ENCODE measurements at regions not wholly inside any gene's neighbourhood (a gene's known extent, or its start where the extent isn't known, plus 50 kb on each side); places are given as distances from the start of the nearest gene placed in this dataset.

DNA sequence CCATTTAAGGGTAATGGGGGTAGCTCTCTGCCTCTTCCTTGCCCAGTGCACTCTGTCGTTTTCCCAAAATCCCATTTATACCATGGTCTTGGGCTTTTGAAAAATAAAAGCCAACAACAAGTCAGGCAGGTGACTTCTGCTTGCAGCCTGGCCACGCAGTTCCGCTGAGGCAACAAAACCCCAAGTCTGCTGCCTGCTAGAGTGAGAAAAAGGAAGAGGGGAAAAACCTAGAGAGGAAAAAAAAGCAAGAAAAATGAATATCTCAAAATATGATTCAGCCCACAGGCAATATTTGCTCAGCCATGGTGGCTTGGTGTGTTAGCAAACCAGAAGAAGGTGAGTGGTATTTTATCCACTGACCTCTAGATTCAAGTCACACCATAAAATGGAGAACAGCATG is 148.2 kb upstream of the FSTL4 start:
- H3K36me3 ChIP-seq (ENCODE audit: control insufficient read depth, insufficient read depth, low read length, severe bottlenecking), result no peaks in the 10 kb centered on the region
- peaks cover 58% of the 10 kb centered on the region for H3K27me3 ChIP-seq (replicated peaks; ENCODE audit: control insufficient read depth, insufficient read depth, low read length)
- H3K4me3 ChIP-seq (ENCODE audit: low read length), result no peak overlapping the region
- no peaks in the 10 kb centered on the region for H3K4me1 ChIP-seq (ENCODE audit: control insufficient read depth, insufficient read depth, low read length)
- H3K9me3 ChIP-seq (ENCODE audit: control insufficient read depth, low read length), result peaks cover 2% of the 10 kb centered on the region
- no peak for DNase-seq (ENCODE audit: low read depth)
- H3K9ac ChIP-seq (ENCODE audit: low read length), result no peak overlapping the region

DNA sequence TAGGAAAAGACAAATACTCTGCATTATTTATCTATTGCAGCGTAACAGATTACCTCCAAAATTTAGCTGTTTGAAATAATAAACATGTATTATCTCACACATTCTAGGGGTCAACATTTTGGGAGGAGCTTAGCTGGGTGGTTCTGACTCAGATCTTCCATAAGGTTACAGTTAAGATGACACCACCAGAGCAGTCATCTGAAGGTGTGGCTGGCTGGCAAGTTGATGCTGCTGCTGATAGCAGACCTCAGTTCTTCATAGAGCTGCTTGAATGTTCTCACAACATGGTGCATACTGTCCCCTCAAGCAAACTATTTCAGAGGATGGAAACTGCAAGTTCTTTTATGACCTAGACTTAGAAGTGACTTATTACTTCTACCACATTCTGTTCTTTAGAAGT is 146.3 kb upstream of the FSTL4 start:
- no peak overlapping the region for H3K4me3 ChIP-seq (ENCODE audit: low read length)
- no peaks in the 10 kb centered on the region for H3K36me3 ChIP-seq (ENCODE audit: control insufficient read depth, insufficient read depth, low read length, severe bottlenecking)
- H3K4me1 ChIP-seq (ENCODE audit: control insufficient read depth, insufficient read depth, low read length), result no peaks in the 10 kb centered on the region
- H3K9ac ChIP-seq (ENCODE audit: low read length), result no peak overlapping the region
- DNase-seq (ENCODE audit: low read depth), result no peak
- peaks cover 53% of the 10 kb centered on the region for H3K27me3 ChIP-seq (replicated peaks; ENCODE audit: control insufficient read depth, insufficient read depth, low read length)
- peaks cover 2% of the 10 kb centered on the region for H3K9me3 ChIP-seq (ENCODE audit: control insufficient read depth, low read length)

DNA sequence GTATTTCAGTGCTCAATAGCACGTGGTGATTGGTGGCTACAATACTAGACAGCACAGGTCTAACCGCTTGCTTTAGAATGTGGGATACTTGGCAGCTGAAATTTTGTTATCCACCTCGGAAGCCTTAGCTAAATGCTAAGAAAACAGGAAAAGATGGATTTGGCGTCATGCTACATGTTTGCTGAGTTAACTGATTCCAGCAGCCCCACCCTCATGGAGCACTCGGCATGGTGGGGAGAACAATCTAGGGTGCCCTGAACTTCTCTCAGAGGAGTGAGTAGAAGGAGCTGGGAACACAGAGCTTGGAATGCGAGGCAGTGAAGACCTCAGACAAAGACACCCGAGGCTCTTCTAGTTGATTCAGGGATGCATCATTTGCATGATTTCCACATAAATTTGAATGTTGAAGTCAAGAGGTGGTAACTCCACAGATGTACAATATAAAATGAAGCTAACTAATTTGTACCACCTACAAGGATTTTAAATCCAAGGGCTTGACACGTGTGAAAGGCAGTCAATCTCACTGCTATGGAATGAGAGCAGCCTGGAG is 145.1 kb upstream of the FSTL4 start:
- Histone ChIP-seq H3K9me3 (ENCODE audit: control insufficient read depth, low read length) (peaks cover 2% of the 10 kb centered on the region), H3K36me3 (ENCODE audit: control insufficient read depth, insufficient read depth, low read length, severe bottlenecking) (no peaks in the 10 kb centered on the region), H3K9ac (ENCODE audit: low read length) (no peak overlapping the region), H3K4me1 (ENCODE audit: control insufficient read depth, insufficient read depth, low read length) (no peaks in the 10 kb centered on the region), H3K4me3 (ENCODE audit: low read length) (no peak overlapping the region), H3K27me3 (replicated peaks; ENCODE audit: control insufficient read depth, insufficient read depth, low read length) (peaks cover 47% of the 10 kb centered on the region)
- DNase-seq (ENCODE audit: low read depth), result no peak

DNA sequence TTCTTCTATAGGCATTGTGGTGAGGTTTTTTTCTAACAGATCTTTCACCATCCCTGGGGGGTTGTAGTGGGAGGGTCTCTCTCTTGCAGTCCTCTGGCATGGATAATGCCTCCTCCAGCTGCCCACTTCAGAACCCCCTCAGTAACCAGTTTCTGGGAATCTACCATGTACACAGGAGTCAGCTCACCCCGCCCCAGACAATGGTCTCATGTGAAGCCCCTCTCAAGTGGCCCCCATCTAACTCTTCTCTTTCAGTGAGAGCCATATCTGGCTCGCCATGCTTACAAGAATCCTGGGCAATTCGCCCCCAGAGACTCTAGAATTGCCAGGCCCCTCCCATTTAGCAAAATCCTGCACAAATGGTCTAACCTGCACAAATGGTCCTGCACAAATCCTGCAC is 144.4 kb upstream of the FSTL4 start:
- Histone ChIP-seq H3K4me1 (ENCODE audit: control insufficient read depth, insufficient read depth, low read length) (no peaks in the 10 kb centered on the region), H3K27me3 (replicated peaks; ENCODE audit: control insufficient read depth, insufficient read depth, low read length) (peaks cover 50% of the 10 kb centered on the region), H3K9me3 (ENCODE audit: control insufficient read depth, low read length) (peaks cover 2% of the 10 kb centered on the region), H3K36me3 (ENCODE audit: control insufficient read depth, insufficient read depth, low read length, severe bottlenecking) (no peaks in the 10 kb centered on the region), H3K4me3 (ENCODE audit: low read length) (no peak overlapping the region), H3K9ac (ENCODE audit: low read length) (no peak overlapping the region)
- DNase-seq (ENCODE audit: low read depth), result no peak

DNA sequence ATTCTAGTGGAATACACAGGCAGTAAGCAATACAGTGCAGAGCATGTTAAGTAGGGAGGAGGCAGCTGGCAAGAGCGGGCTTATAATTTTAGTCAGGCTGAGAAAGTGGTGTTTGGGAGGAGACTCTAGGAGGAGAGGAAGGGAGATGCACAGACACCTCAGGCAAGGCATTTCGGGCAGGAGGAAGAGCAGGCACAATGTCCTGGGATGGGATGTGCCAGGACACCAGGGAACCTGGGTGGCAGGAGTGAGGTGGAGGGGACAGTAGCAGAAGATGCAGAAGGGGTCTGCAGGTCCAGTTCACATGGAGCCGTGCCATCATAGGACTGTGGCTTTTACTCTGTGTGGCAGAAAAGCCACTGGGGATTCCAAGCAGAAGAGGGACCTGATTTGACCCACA is 143.7 kb upstream of the FSTL4 start:
- no peak for DNase-seq (ENCODE audit: low read depth)
- H3K27me3 ChIP-seq (replicated peaks; ENCODE audit: control insufficient read depth, insufficient read depth, low read length), result peaks cover 53% of the 10 kb centered on the region
- H3K36me3 ChIP-seq (ENCODE audit: control insufficient read depth, insufficient read depth, low read length, severe bottlenecking), result no peaks in the 10 kb centered on the region
- H3K4me3 ChIP-seq (ENCODE audit: low read length), result no peak overlapping the region
- peaks cover 2% of the 10 kb centered on the region for H3K9me3 ChIP-seq (ENCODE audit: control insufficient read depth, low read length)
- H3K4me1 ChIP-seq (ENCODE audit: control insufficient read depth, insufficient read depth, low read length), result no peaks in the 10 kb centered on the region
- no peak overlapping the region for H3K9ac ChIP-seq (ENCODE audit: low read length)

DNA sequence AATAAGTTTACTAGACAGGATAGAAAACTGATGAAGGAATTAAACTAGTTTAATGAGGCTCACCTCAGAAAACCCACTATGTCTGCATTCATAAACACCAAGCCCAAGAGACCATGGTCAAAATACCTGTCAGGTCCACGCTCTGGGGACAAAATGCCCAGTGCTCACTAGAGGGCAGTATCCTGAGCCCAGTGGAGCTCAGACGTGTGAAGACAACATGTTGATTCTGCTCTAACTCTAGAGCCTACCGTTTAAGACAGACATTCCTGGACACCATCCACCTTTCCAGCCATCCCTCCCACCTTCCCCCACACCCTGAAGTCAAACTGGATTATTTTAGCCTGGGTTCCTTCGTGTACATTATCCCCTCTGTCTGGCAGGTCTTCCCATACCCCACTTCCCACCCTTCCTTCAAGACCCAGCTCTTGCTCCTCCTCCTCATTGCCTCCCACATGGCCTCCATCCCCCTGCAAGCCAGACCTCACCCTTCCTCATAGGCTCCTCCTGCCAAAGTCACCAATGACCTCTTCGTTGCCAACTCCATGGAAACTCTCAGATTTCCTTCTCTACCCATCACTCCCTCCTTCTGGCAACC is 142.3 kb upstream of the FSTL4 start:
- no peaks in the 10 kb centered on the region for H3K36me3 ChIP-seq (ENCODE audit: control insufficient read depth, insufficient read depth, low read length, severe bottlenecking)
- peak; percentile 26 for DNase-seq (ENCODE audit: low read depth)
- peaks cover 2% of the 10 kb centered on the region for H3K9me3 ChIP-seq (ENCODE audit: control insufficient read depth, low read length)
- no peaks in the 10 kb centered on the region for H3K4me1 ChIP-seq (ENCODE audit: control insufficient read depth, insufficient read depth, low read length)
- no peak overlapping the region for H3K9ac ChIP-seq (ENCODE audit: low read length)
- H3K4me3 ChIP-seq (ENCODE audit: low read length), result no peak overlapping the region
- H3K27me3 ChIP-seq (replicated peaks; ENCODE audit: control insufficient read depth, insufficient read depth, low read length), result peaks cover 54% of the 10 kb centered on the region

DNA sequence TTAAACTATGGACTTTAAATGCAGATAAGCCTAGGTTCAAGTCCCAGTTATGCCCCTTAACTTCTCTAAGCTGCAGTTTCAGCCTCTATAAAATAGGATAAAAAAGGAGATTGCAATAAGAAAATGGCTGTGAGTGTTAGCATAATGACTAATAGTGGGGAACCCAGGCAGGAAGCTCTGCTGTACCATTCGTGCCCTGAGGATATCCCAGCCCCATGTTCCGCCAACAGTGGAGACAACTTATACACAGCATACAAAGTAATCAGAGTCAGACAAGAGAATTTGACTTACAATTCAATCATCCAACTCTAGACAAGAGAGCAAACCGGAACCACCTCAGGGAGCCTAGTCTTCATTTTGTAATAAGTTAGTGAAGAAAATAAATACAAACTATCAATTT is 141.5 kb upstream of the FSTL4 start:
- Histone ChIP-seq H3K36me3 (ENCODE audit: control insufficient read depth, insufficient read depth, low read length, severe bottlenecking) (no peaks in the 10 kb centered on the region), H3K9ac (ENCODE audit: low read length) (no peak overlapping the region), H3K27me3 (replicated peaks; ENCODE audit: control insufficient read depth, insufficient read depth, low read length) (peaks cover 63% of the 10 kb centered on the region), H3K4me1 (ENCODE audit: control insufficient read depth, insufficient read depth, low read length) (no peaks in the 10 kb centered on the region), H3K9me3 (ENCODE audit: control insufficient read depth, low read length) (peaks cover 2% of the 10 kb centered on the region), H3K4me3 (ENCODE audit: low read length) (no peak overlapping the region)
- DNase-seq (ENCODE audit: low read depth), result no peak

DNA sequence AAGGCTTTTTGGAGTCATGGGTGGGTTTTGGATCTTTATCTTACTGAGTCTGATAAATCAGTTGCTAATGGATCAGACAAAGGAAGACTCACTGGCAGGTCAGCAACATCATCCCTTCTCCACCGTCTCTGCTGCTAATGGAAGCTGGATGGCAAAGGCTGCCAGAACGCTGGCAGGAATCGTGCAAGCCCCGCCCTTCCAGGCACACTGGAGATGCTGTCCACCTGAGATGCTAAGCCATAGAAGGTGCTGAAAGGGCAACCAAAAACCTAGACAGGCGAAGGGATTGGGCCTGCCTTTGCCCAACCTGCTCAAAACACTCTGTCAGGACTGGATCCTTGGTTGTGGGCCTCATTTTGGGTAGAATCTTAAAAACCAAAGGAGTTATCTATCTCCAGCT is 139.5 kb upstream of the FSTL4 start:
- Histone ChIP-seq H3K9me3 (ENCODE audit: control insufficient read depth, low read length) (no peaks in the 10 kb centered on the region), H3K27me3 (replicated peaks; ENCODE audit: control insufficient read depth, insufficient read depth, low read length) (peaks cover 55% of the 10 kb centered on the region), H3K4me3 (ENCODE audit: low read length) (no peak overlapping the region), H3K36me3 (ENCODE audit: control insufficient read depth, insufficient read depth, low read length, severe bottlenecking) (no peaks in the 10 kb centered on the region), H3K9ac (ENCODE audit: low read length) (no peak overlapping the region), H3K4me1 (ENCODE audit: control insufficient read depth, insufficient read depth, low read length) (no peaks in the 10 kb centered on the region)
- no peak for DNase-seq (ENCODE audit: low read depth)

DNA sequence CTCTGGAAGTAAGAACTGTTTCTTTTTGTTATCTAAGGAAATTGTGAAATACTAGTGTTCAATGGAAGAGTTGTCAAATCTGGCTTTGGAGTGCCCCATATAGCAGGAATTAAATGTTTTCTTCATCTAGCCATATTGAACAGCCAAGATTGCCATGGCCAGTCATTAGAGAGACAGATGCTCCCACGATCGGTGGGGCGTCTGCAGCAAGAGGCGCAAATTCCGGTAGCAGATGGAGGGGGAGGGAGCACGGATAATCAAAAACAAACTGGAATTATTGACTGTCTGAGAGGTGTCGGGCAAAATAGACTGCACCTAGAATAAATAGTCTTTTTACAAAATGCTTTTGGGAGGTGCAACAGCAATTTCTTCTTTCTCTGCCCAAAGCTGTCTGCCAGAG is 139.1 kb upstream of the FSTL4 start:
- Histone ChIP-seq H3K27me3 (replicated peaks; ENCODE audit: control insufficient read depth, insufficient read depth, low read length) (peaks cover 50% of the 10 kb centered on the region), H3K36me3 (ENCODE audit: control insufficient read depth, insufficient read depth, low read length, severe bottlenecking) (no peaks in the 10 kb centered on the region), H3K9ac (ENCODE audit: low read length) (no peak overlapping the region), H3K4me1 (ENCODE audit: control insufficient read depth, insufficient read depth, low read length) (no peaks in the 10 kb centered on the region), H3K9me3 (ENCODE audit: control insufficient read depth, low read length) (no peaks in the 10 kb centered on the region), H3K4me3 (ENCODE audit: low read length) (no peak overlapping the region)
- no peak for DNase-seq (ENCODE audit: low read depth)

DNA sequence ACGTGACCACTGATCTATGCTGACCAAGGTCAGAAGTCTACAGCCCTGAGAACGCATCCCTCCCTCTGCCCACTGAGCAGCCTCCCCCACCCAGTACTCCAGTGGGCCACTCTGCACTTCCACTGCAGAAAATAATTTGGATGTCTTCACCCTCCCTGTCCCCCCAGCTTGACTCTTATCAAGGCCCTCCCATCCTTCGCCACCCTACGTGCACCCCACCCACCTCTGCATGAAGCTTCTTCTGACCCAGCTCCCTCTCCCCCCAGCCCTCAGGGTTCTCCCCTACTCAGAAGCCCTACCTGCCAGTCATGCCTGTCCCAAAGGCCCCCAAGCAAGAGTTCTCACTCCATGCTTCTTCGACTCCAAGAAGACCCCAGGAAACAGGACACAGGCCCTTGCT is 138.5 kb upstream of the FSTL4 start:
- Histone ChIP-seq H3K4me1 (ENCODE audit: control insufficient read depth, insufficient read depth, low read length) (no peaks in the 10 kb centered on the region), H3K36me3 (ENCODE audit: control insufficient read depth, insufficient read depth, low read length, severe bottlenecking) (no peaks in the 10 kb centered on the region), H3K27me3 (replicated peaks; ENCODE audit: control insufficient read depth, insufficient read depth, low read length) (peaks cover 45% of the 10 kb centered on the region), H3K9me3 (ENCODE audit: control insufficient read depth, low read length) (no peaks in the 10 kb centered on the region), H3K9ac (ENCODE audit: low read length) (no peak overlapping the region), H3K4me3 (ENCODE audit: low read length) (no peak overlapping the region)
- no peak for DNase-seq (ENCODE audit: low read depth)

DNA sequence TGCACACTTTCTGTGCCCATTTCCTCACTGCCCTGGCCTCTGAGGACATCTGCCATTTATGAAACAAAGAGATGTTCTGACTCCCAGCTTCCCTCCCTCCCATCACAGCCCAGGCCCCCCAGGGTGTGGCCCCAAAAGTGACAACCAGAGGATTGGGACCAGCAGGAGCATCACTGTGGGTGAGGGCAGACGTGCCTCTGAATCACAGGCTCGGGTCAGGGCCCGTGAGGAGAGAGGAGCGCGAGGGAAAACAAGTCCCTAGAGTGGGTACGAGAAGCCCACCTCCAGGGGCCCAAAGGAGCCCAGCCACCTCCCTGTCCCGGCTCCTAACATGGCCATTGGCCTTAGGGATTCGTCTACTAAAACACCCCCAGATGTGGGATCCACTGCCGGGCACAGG is 138.0 kb upstream of the FSTL4 start:
- no peaks in the 10 kb centered on the region for H3K36me3 ChIP-seq (ENCODE audit: control insufficient read depth, insufficient read depth, low read length, severe bottlenecking)
- no peaks in the 10 kb centered on the region for H3K4me1 ChIP-seq (ENCODE audit: control insufficient read depth, insufficient read depth, low read length)
- DNase-seq (ENCODE audit: low read depth), result no peak
- H3K9me3 ChIP-seq (ENCODE audit: control insufficient read depth, low read length), result no peaks in the 10 kb centered on the region
- H3K4me3 ChIP-seq (ENCODE audit: low read length), result no peak overlapping the region
- no peak overlapping the region for H3K9ac ChIP-seq (ENCODE audit: low read length)
- peaks cover 40% of the 10 kb centered on the region for H3K27me3 ChIP-seq (replicated peaks; ENCODE audit: control insufficient read depth, insufficient read depth, low read length)

DNA sequence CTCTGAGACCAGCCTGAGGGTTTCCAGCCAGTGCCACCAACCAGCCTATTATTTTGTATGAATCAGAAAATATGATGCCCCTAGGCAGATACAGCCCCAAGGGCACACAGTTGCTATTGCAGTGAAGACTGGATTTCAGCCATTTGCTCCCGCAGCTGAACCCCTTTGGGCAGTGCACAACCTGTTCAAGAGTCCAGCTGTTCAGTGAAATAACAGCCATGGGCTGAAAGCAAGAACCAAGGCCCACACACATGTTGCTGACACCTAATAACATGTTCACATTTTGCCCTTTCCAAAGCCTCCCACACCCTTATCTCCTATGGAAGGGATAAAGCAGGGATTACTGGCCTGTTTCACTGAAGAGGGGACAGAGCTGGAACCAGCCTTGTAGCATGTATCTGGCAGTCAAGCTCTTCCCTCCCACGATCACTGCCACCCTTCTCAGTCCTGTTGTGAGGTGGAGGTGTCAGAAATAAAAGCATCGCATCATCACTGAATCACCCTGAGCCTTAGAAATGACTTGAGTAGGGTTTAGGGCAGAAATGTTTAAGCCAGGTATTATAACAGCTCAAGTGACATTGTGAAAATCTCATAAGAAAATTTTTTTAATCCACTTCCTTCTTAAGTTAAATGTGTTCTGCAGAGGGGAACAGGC is 137.1 kb upstream of the FSTL4 start:
- no peaks in the 10 kb centered on the region for H3K36me3 ChIP-seq (ENCODE audit: control insufficient read depth, insufficient read depth, low read length, severe bottlenecking)
- H3K27me3 ChIP-seq (replicated peaks; ENCODE audit: control insufficient read depth, insufficient read depth, low read length), result peaks cover 41% of the 10 kb centered on the region
- no peaks in the 10 kb centered on the region for H3K9me3 ChIP-seq (ENCODE audit: control insufficient read depth, low read length)
- DNase-seq (ENCODE audit: low read depth), result no peak
- no peaks in the 10 kb centered on the region for H3K4me1 ChIP-seq (ENCODE audit: control insufficient read depth, insufficient read depth, low read length)
- no peak overlapping the region for H3K9ac ChIP-seq (ENCODE audit: low read length)
- no peak overlapping the region for H3K4me3 ChIP-seq (ENCODE audit: low read length)

All from adipocyte (in vitro differentiated cells).